SKM-1 (cell line): ENCODE measurements at regions not wholly inside any gene's neighbourhood (a gene's known extent, or its start where the extent isn't known, plus 50 kb on each side); places are given as distances from the start of the nearest gene placed in this dataset.
"Not testable (repeated sequence)": the region's sequence is repeated elsewhere in the genome, so short reads cannot be mapped to it uniquely, and the experiment has no call there.

Experiments used
- DNase-seq: peaks from one replicate; lab custom pipeline; 2025; ENCODE audit not compliant: unreplicated experiment; lab: John Stamatoyannopoulos, UW

GRCh38 chr16:18152832-18153231 lies 183.7 kb downstream of the NPIPA8 start:
- DNase-seq, result not testable (repeated sequence)

GRCh38 chr16:18148132-18148531 lies 188.4 kb downstream of the NPIPA8 start:
- DNase-seq, result not testable (repeated sequence)

DNA sequence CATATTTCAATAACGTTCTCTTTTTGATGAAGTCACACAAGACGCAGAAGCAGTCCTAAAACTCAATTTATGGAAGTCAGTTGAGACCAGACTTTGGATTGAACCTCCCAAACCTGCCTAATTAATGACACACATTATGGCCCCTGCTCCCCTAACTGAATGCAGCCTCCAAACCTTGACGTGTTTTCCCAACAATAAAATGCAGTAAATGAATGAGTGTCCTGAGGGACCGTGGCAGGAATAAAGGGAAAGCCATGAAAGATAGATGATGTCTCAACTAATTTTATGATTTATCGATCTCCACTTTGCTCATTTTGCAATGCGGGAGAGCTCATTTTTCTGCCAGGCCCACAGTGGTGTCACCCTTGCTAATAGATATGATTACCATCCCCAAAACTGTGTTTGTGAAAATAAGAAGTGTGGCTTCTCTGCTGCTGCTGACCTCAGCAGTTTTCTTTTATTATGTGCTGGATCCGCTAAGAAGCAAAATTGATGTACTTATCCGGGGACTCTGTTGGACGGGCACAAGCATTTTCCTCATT lies 189.9 kb downstream of the NPIPA8 start:
- not testable (repeated sequence) for DNase-seq

DNA sequence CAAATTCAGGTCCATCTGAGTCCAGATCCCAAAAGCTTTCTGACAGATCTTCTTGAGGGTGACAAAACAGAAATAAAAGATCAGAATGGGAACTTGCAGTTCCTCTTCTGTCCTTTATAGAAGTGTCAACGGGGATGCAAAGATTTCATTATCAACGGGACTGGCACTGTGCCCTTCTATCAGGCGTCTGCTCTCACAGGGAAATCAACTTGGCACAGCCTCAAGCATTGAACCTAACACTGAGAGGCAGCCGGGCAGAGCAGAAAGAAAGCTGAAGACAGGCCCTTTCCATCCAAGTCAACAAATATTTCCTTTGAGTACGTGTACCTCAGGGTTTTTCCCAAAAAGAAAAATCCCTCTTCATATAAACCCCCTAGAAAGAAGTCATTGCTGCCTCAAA lies 194.5 kb downstream of the NPIPA8 start:
- not testable (repeated sequence) for DNase-seq

DNA sequence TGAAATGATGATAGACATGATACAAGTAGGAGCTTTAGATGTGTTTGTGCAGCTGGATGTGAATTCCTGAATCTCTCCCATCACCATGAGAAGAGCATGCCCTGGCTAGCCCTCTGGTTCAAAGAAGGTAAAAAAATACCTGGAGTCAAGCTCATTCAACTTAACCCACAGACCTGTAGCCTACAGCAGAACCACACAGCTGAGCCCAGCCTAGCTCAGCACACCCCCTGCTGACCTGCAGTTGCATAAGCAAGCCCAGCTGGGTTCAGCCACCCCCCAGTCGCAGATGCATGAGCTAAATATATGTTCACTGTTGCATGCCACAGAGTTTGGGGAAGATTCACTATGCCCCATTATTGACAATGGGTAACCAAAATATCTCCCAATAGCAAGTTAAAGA lies 200.2 kb downstream of the NPIPA8 start:
- DNase-seq, result not testable (repeated sequence)

GRCh38 chr16:18135024-18135423 lies 201.5 kb downstream of the NPIPA8 start:
- not testable (repeated sequence) for DNase-seq

- DNase-seq, result not testable (repeated sequence)
Observed at GRCh38 chr16:18131587-18131986, 204.9 kb downstream of the NPIPA8 start.

- DNase-seq, result not testable (repeated sequence)
Observed at GRCh38 chr16:18130478-18131120, 205.9 kb downstream of the NPIPA8 start.

DNA sequence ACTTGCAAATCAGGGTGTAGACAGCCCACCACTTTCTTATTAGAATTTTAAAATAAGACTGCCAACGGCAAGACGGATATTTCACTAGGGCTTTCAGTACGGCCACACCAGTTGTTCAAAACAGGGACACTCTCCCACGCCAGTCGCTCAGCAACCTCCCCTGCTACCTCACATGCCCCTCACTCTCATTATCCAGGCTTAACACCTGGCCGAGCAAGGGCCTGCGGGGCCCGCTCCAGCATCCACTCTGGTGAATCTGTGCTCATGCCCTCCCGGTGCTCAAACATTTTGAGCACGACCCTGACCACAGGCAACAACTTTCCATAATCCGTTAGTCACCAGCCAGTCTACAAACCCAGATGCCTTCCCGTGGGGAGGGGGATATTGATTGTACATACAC lies 209.5 kb downstream of the NPIPA8 start:
- not testable (repeated sequence) for DNase-seq

- DNase-seq, result not testable (repeated sequence)
Observed at GRCh38 chr16:18119092-18119491, 217.4 kb downstream of the NPIPA8 start.

- not testable (repeated sequence) for DNase-seq
Observed at GRCh38 chr16:18118684-18119083, 217.9 kb downstream of the NPIPA8 start.

GRCh38 chr16:18118071-18118470 lies 218.5 kb downstream of the NPIPA8 start:
- DNase-seq, result not testable (repeated sequence)

GRCh38 chr16:18104412-18104811 lies 232.1 kb downstream of the NPIPA8 start:
- not testable (repeated sequence) for DNase-seq

DNA sequence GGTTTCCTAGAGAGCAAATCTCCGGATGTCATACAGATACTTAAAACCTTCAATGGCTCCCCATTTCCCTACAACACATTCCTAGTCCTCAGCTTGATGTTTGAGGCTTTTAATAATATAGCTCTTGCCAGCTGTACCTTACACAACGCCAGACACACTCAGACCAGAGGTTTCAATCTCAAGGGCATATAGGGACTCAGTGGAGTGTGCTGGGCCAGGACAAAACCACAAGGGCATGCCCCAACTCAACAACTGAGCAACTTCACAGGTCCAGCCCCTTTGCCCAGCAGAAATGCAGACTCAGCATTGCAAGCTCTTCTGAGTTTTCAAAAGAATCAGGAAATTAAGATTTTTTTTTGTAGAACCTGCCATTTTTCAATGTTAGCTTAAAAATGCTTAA lies 235.5 kb downstream of the NPIPA8 start:
- DNase-seq, result not testable (repeated sequence)

- DNase-seq, result not testable (repeated sequence)
Observed at GRCh38 chr16:18092605-18093004, 243.9 kb downstream of the NPIPA8 start.

GRCh38 chr16:18080658-18081363 lies 255.7 kb downstream of the NPIPA8 start:
- not testable (repeated sequence) for DNase-seq

DNA sequence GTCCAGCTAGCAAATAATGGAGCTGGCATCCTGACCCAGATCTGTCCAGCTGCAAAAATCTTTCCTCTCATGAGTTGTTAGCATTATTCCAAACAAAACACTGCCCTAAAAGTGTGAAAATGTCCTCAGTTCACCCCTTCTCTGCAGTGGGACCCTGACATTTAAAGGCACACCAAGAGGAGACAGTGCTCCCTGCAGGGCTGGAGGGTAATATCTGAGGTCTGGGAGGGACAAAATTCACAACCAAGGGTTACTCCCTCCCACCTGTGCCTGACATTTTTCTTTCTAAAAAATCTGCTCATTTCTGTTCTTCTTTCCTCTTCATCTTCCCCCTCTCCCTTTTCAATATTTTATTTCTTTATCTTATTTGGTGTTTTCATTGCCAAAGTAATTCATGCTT lies 258.6 kb downstream of the NPIPA8 start:
- DNase-seq, result not testable (repeated sequence)

DNA sequence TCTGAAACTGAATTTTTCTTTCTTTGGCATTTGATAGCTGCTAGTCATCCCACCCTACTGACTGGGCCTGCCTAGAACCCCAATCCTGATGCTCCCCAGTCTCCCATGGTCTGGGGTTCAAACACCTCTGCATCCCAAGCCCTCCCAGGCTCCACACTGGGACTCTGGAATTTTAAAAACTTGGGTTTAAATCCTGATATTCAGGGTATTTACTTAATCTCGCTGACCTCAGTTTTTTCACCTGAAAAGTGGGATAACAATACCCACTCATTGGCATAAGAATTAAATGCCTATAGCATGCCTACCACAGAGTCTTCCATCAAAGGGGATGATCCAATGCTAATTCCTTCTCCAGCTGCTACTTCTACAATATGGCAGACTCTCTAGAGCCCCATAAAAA lies 264.4 kb downstream of the NPIPA8 start:
- DNase-seq, result no peak

GRCh38 chr16:18069683-18070082 lies 266.9 kb downstream of the NPIPA8 start:
- no peak for DNase-seq

DNA sequence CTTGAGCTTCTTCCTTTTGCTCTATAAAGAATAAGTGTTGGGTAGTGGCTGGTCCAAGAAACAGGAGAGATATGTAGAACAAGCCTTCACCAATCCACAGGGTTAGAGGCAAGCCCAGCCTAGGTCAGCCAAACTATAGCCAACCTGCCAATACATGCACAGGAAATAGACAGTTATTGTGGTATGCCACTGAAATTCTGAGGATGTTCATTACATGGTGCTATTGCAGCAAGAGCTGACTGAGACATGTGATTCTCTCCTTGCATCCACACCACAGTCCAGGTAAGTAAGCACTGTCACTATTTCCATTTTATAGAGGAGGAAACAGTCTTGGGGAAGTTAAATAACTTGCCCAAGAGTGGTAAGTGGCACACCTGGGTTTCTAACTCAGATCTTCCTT lies 268.1 kb downstream of the NPIPA8 start:
- no peak for DNase-seq

DNA sequence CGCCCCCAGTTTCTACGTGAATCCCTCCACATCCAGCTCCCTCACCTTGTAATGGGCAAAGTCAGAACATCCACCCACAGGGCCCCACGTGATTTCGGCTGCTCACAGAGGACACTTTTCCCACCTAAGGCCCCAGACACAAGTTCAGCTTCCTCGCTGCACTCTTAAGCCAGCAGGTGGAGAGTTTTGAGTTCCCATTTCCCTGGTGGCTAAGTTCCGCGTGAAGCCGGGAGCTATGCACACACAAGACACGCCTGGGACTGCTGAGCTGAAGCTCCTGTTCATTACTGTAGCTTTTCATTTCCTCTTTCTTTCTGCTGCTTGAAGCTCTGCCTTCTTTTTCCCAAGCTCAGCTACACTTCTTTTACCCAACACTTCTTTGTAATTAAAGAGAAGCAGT lies 273.8 kb downstream of the NPIPA8 start:
- no peak for DNase-seq

- DNase-seq, result no peak
Observed at GRCh38 chr16:18060351-18060750, 276.2 kb downstream of the NPIPA8 start.
